ENCODE measurements at regions not wholly inside any gene's neighbourhood (a gene's known extent, or its start where the extent isn't known, plus 50 kb on each side); places are given as distances from the start of the nearest gene placed in this dataset.

- TF ChIP-seq CTCF (IDR thresholded peaks at IDR 0.05) (no peak), POLR2A (IDR thresholded peaks at IDR 0.05) (no peak)
These were observed 1197.3 kb downstream of the BRD1 start for GRCh38 chr22:48630433-48630754.

Data from tibial nerve (tissue), 3 donors.